Muscle layer of duodenum (tissue), 2 donors: ENCODE measurements at regions not wholly inside any gene's neighbourhood (a gene's known extent, or its start where the extent isn't known, plus 50 kb on each side); places are given as distances from the start of the nearest gene placed in this dataset.

Experiments
- H3K27ac ChIP-seq: one replicate; pipeline ENCODE4 v1.7.0; 2013; ENCODE audit warnings: mild to moderate bottlenecking, low read length
- H3K27me3 ChIP-seq: one replicate; pipeline ENCODE4 v1.7.0; 2013; ENCODE audit warnings: low read depth, mild to moderate bottlenecking, control low read depth, low read length
- H3K36me3 ChIP-seq, 2 donors: one replicate each; pipeline ENCODE4 v1.7.0; 2013; ENCODE audit warnings: low read length in 2 of 2, control low read depth in 1 of 2, mild to moderate bottlenecking in 1 of 2; ENCODE audit not compliant: insufficient read depth in 2 of 2, control insufficient read depth in 1 of 2
- H3K4me1 ChIP-seq, 2 donors: one replicate each; pipeline ENCODE4 v1.7.0; 2013; ENCODE audit warnings: low read length in 2 of 2, mild to moderate bottlenecking in 2 of 2, control low read depth in 1 of 2, moderate library complexity in 1 of 2; ENCODE audit not compliant: insufficient read depth in 2 of 2, control insufficient read depth in 1 of 2
- H3K4me3 ChIP-seq, 2 donors: one replicate each; pipeline ENCODE4 v1.7.0; 2013; ENCODE audit warnings: low read length in 2 of 2, low read depth in 1 of 2, mild to moderate bottlenecking in 1 of 2
- H3K9me3 ChIP-seq, 2 donors: one replicate each; pipeline ENCODE4 v1.7.0; 2013; ENCODE audit warnings: low read length in 2 of 2, control low read depth in 1 of 2, mild to moderate bottlenecking in 1 of 2; ENCODE audit not compliant: control insufficient read depth in 1 of 2
- donor health status: healthy.

DNA sequence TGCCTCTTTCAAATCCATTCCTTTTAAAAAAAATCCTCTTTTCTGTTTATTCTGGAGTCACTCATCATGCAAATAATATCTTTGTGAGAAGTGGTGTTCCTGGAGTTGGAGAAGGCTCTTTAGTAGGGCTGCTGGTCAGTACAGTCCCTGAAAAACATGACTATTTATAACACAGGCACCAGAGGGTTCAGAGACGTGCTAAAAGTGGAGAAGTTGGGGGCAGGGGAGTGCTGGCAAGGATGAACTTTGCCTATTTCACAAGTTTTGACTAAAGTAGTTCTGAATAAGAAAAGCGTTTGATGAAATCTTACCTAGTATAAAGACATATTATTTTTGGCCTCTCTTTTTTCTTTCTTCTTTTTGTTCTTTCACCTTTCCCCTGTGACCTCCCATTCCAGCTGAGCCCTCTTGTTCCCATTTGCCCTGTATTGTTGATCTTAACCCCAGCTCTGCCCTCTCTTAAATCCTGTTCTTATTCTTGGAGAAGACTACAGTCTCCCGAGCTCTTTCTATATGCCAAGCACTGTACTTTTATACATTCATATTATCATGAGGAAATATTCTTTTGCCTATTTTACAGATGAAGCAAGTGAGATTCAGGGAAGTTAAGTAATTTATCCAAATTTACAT lies 129.1 kb downstream of the TM9SF2 start:
- Histone ChIP-seq H3K4me1 (peaks cover 0 to 10% of the 10 kb centered on the region in 2 donors), H3K4me3 (no peak overlapping the region), H3K27ac (no peak overlapping the region), H3K36me3 (no peaks in the 10 kb centered on the region), H3K27me3 (no peaks in the 10 kb centered on the region), H3K9me3 (no peaks in the 10 kb centered on the region)

DNA sequence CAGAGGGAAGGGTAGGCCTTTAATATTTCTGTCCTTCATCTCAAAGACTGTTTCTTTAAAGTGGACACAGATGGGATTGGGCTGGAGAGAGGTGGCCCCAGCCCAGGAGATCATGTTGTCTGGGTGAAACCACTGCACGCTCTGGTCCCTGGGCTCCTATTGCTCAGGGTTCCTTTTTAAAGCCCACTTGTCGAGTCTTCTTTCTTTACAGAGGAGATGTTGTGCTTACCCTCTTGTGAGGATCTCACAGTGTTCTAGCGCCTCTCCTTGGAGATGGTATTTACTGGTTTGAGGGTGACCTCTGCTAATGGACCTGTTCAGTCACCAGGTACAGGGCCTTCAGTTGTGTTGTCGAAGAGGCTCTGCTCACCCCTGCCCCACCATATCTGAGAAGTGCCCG lies 128.4 kb downstream of the TM9SF2 start:
- H3K9me3 ChIP-seq: no peaks in the 10 kb centered on the region
- H3K4me1 ChIP-seq: peaks cover 0 to 10% of the 10 kb centered on the region in 2 donors
- no peaks in the 10 kb centered on the region for H3K27me3 ChIP-seq
- no peak overlapping the region for H3K4me3 ChIP-seq
- no peaks in the 10 kb centered on the region for H3K36me3 ChIP-seq
- no peak overlapping the region for H3K27ac ChIP-seq

GRCh38 chr13:99628442-99628841 lies 127.2 kb downstream of the TM9SF2 start:
- H3K36me3 ChIP-seq: no peaks in the 10 kb centered on the region
- no peak overlapping the region for H3K4me3 ChIP-seq
- H3K9me3 ChIP-seq: no peaks in the 10 kb centered on the region
- H3K27ac ChIP-seq: no peak overlapping the region
- H3K27me3 ChIP-seq: no peaks in the 10 kb centered on the region
- H3K4me1 ChIP-seq: peaks cover 0 to 10% of the 10 kb centered on the region in 2 donors

GRCh38 chr13:99626461-99627082 lies 125.3 kb downstream of the TM9SF2 start:
- Histone ChIP-seq H3K27ac (no peak overlapping the region), H3K9me3 (no peaks in the 10 kb centered on the region), H3K4me3 (no peak overlapping the region), H3K4me1 (peaks cover 0 to 10% of the 10 kb centered on the region in 2 donors), H3K27me3 (no peaks in the 10 kb centered on the region), H3K36me3 (no peaks in the 10 kb centered on the region)

GRCh38 chr13:99624936-99625540 lies 123.8 kb downstream of the TM9SF2 start:
- H3K4me1 ChIP-seq: peaks cover 0 to 10% of the 10 kb centered on the region in 2 donors
- no peak overlapping the region for H3K4me3 ChIP-seq

GRCh38 chr13:99620806-99621205 lies 119.5 kb downstream of the TM9SF2 start:
- no peak overlapping the region for H3K27ac ChIP-seq
- no peaks in the 10 kb centered on the region for H3K4me1 ChIP-seq
- H3K4me3 ChIP-seq: no peak overlapping the region
- H3K36me3 ChIP-seq: no peaks in the 10 kb centered on the region
- H3K27me3 ChIP-seq: no peaks in the 10 kb centered on the region
- H3K9me3 ChIP-seq: no peaks in the 10 kb centered on the region

More at GRCh38 chr13:99624936-99625540, 123.8 kb downstream of the TM9SF2 start:
- Histone ChIP-seq H3K36me3 (no peaks in the 10 kb centered on the region), H3K27ac (no peak overlapping the region), H3K9me3 (no peaks in the 10 kb centered on the region), H3K27me3 (no peaks in the 10 kb centered on the region)

GRCh38 chr13:99619207-99619606 lies 117.9 kb downstream of the TM9SF2 start:
- Histone ChIP-seq H3K9me3 (no peaks in the 10 kb centered on the region), H3K4me3 (no peak overlapping the region), H3K27ac (no peak overlapping the region), H3K36me3 (no peaks in the 10 kb centered on the region), H3K27me3 (no peaks in the 10 kb centered on the region), H3K4me1 (no peaks in the 10 kb centered on the region)

- Histone ChIP-seq H3K4me3 (no peak overlapping the region), H3K27me3 (no peaks in the 10 kb centered on the region), H3K4me1 (no peaks in the 10 kb centered on the region), H3K9me3 (no peaks in the 10 kb centered on the region), H3K36me3 (no peaks in the 10 kb centered on the region), H3K27ac (no peak overlapping the region)
Measured at GRCh38 chr13:99617474-99618255, 116.4 kb downstream of the TM9SF2 start.

DNA sequence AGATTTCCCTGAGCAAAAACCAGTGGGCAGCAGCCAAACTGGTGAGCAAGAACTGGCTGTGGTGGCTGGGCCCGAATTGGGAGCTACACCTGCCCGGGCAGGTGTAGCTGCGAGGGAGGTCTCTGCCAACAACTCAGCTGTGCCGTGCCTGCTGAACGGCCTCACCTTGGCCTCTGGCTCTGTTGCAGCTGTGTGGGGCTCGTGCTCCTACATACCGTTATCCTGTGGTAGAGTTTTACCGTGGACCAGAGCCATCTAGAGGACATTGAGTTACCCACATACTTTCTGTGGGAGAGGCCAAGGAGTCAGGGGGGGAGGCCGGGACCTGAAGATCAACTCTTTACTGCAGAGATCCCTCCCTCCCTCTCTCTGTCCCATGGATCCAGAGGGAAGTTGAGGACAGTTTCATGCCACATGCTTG lies 113.2 kb downstream of the TM9SF2 start:
- Histone ChIP-seq H3K36me3 (no peaks in the 10 kb centered on the region), H3K4me3 (no peak overlapping the region), H3K27ac (no peak overlapping the region)

More for the DNA sequence above, 113.2 kb downstream of the TM9SF2 start:
- H3K9me3 ChIP-seq: no peaks in the 10 kb centered on the region
- no peaks in the 10 kb centered on the region for H3K4me1 ChIP-seq
- H3K27me3 ChIP-seq: no peaks in the 10 kb centered on the region
